ENCODE measurements at regions not wholly inside any gene's neighbourhood (a gene's known extent, or its start where the extent isn't known, plus 50 kb on each side); places are given as distances from the start of the nearest gene placed in this dataset.

DNA sequence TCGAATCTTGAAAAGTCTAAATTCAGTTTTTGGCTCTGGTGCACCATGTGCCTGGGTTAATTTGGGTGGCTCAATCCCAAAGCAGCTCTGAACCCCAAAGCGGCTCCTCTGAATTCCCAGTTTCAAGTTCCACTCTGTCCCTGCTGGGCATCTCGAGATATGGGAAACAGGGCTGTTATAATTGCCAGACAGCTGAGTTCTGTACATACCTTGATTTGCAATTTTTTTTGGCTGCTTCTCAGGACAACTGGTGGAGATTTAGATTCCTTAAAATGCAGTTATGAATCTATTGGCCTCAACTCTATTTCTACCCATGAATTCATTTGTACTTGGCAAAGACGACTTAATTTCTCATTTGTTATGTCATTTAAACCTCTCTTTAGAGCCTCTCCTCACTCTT is 808.5 kb downstream of the TLE4 start:
- no peak for TF ChIP-seq POLR2AphosphoS5 (IDR thresholded peaks at IDR 0.05; ENCODE audit: low read depth, low read length)
- no peak for TF ChIP-seq SIN3A (IDR thresholded peaks at IDR 0.05; ENCODE audit: borderline replicate concordance, insufficient read depth, low read length)
- no peak for TF ChIP-seq TAF1 (IDR thresholded peaks at IDR 0.05; ENCODE audit: borderline replicate concordance, insufficient read depth, low read length)
- no peak for TF ChIP-seq FOXP2 (optimal IDR thresholded peaks at IDR 0.05; ENCODE audit: borderline replicate concordance, extremely low read depth, extremely low read length, insufficient read depth)
